GM12878 (cell line): ENCODE measurements at regions not wholly inside any gene's neighbourhood (a gene's known extent, or its start where the extent isn't known, plus 50 kb on each side); places are given as distances from the start of the nearest gene placed in this dataset.

Experiments
- ATAC-seq: fragments of 200-7000 bp; cut with Tn5 transposase; 3 replicates; pipeline ENCODE4 v1.9.1; 2020; ENCODE audit warnings: mild to moderate bottlenecking, moderate library complexity
- BruUV-seq: library from RNA; stranded (reverse); fragments of 400-500 nt; replicated peaks from 2 replicates; lab custom pipeline; 2021; lab: Mats Ljungman, UMichigan
- CTCF ChIA-PET: fragments of 300-600 bp; sonication (Branson Sonifier 250); formaldehyde crosslinking; extraction: SDS; loops from one replicate; lab custom pipeline; 2021; ENCODE audit warnings: inconsistent platforms; lab: Yijun Ruan, JAX
- POLR2A ChIA-PET: fragments of 350-600 bp; formaldehyde crosslinking; extraction: SDS; loops from one replicate; lab custom pipeline; 2021; ENCODE audit warnings: inconsistent platforms; lab: Charles Lee
- RAD21 ChIA-PET: fragments of 300-600 bp; sonication (Branson Sonifier 250); formaldehyde crosslinking; loops from one replicate; lab custom pipeline; 2023; ENCODE audit warnings: antibody characterized with exemption; ENCODE audit not compliant: unreplicated experiment; lab: Charles Lee
- SMC1A ChIA-PET: fragments of 300-600 bp; sonication (Branson Sonifier 250); formaldehyde crosslinking; loops from one replicate; lab custom pipeline; 2023; ENCODE audit not compliant: unreplicated experiment, uncharacterized antibody; lab: Charles Lee
- DNase-seq: peaks from one replicate; pipeline ENCODE4 v3.0.0-alpha.2; 2011; ENCODE audit warnings: low read depth, low spot score
- FAIRE-seq: peaks from 3 replicates; lab custom pipeline; 2011; peaks lifted over from hg19 to GRCh38; lab: Jason Lieb, UNC
- H2AFZ ChIP-seq: 2 replicates; pipeline ENCODE4 v1.6.0; 2011; ENCODE audit warnings: low read depth, low read length, control low read depth; ENCODE audit not compliant: control insufficient read depth
- H3K27ac ChIP-seq: 2 replicates; pipeline ENCODE4 v1.5.1; 2011; ENCODE audit warnings: control low read depth; ENCODE audit not compliant: control insufficient read depth, insufficient read depth
- H3K27me3 ChIP-seq, 2 experiments: replicated peaks in 1 of 2; 2 replicates each; pipeline versions ENCODE4 v1.6.0 to v1.6.1; 2011; ENCODE audit warnings: low read length in 1 of 2; ENCODE audit not compliant: control insufficient read depth in 2 of 2, insufficient read depth in 2 of 2
- H3K36me3 ChIP-seq, 2 experiments: 2 replicates each; pipeline ENCODE4 v1.5.1; 2011; ENCODE audit warnings: low read length in 1 of 2; ENCODE audit not compliant: control insufficient read depth in 2 of 2, insufficient read depth in 2 of 2
- H3K4me1 ChIP-seq: 2 replicates; pipeline ENCODE4 v1.6.1; 2011; ENCODE audit warnings: mild to moderate bottlenecking, low read length, moderate library complexity, mixed read lengths; ENCODE audit not compliant: control insufficient read depth, insufficient read depth
- H3K4me2 ChIP-seq: 2 replicates; pipeline ENCODE4 v1.6.0; 2011; ENCODE audit warnings: control low read depth; ENCODE audit not compliant: control insufficient read depth, insufficient read depth
- H3K4me3 ChIP-seq: fragments of 200-600 bp; sonication (generic); 2 replicates; pipeline ENCODE4 v1.5.1; 2016
- H3K79me2 ChIP-seq: 2 replicates; pipeline ENCODE4 v1.6.0; 2011; ENCODE audit warnings: low read length; ENCODE audit not compliant: control insufficient read depth, insufficient read depth
- H3K9ac ChIP-seq: 2 replicates; pipeline ENCODE4 v1.8.0; 2011; ENCODE audit warnings: low read length, control low read depth, mixed read lengths; ENCODE audit not compliant: control insufficient read depth, insufficient read depth
- H3K9me3 ChIP-seq: replicated peaks from 3 replicates; pipeline ENCODE4 v1.5.1; 2011; ENCODE audit warnings: mild to moderate bottlenecking, low read length; ENCODE audit not compliant: control insufficient read depth, insufficient read depth
- H4K20me1 ChIP-seq: 2 replicates; pipeline ENCODE4 v1.6.0; 2011; ENCODE audit not compliant: control insufficient read depth, insufficient read depth
- ASH2L ChIP-seq: fragments of 300-600, 200-600 bp; sonication (generic); IDR thresholded peaks from 2 replicates; pipeline ENCODE4 v1.6.1; 2017; ENCODE audit warnings: low read depth, mild to moderate bottlenecking, borderline replicate concordance
- ETV6 ChIP-seq, 2 experiments: fragments of 450-650 bp in 1 of 2; IDR thresholded peaks in 1 of 2; conservative IDR thresholded peaks in 1 of 2; 2 replicates each; pipeline ENCODE4 v1.6.1; 2014; ENCODE audit warnings: antibody characterized with exemption in 1 of 2, borderline replicate concordance in 1 of 2, low read depth in 1 of 2, mild to moderate bottlenecking in 1 of 2, moderate library complexity in 1 of 2
- IRF4 ChIP-seq: IDR thresholded peaks from 2 replicates; pipeline ENCODE4 v1.6.1; 2011; ENCODE audit warnings: low read depth, low read length
- NFXL1 ChIP-seq: fragments of 450-650 bp; IDR thresholded peaks from 2 replicates; pipeline ENCODE4 v1.6.1; 2017; ENCODE audit warnings: antibody characterized with exemption, mild to moderate bottlenecking, borderline replicate concordance
- NR2F1 ChIP-seq: fragments of 450-650 bp; conservative IDR thresholded peaks from 2 replicates; pipeline ENCODE4 v1.6.1; 2017; ENCODE audit warnings: mild to moderate bottlenecking
- SKIL ChIP-seq: fragments of 450-650 bp; IDR thresholded peaks from 2 replicates; pipeline ENCODE4 v1.6.1; 2017; ENCODE audit warnings: mild to moderate bottlenecking, low read depth, inconsistent platforms; ENCODE audit not compliant: poor library complexity, severe bottlenecking
- WGBS: methylation state at CpG from one replicate; pipeline ENCODE4 v1.1.6; 2016; ENCODE audit warnings: low lambda C conversion rate; ENCODE audit not compliant: insufficient replicate concordance, insufficient coverage; ENCODE audit errors: missing lambda C conversion rate; 5-methylcytosine and 5-hydroxymethylcytosine counted together
- in situ Hi-C: fragments of 300-500 bp; cut with MboI; formaldehyde crosslinking; loops from 9 replicates; pipeline ENCODE4 v1.14.3; 2018; ENCODE audit warnings: mixed read lengths
- intact Hi-C: fragments of 100-400 bp; cut with micrococcal nuclease; formaldehyde crosslinking; loops from one replicate; pipeline ENCODE4 v1.14.2; 2022; ENCODE audit not compliant: unreplicated experiment

- RAD21 ChIA-PET: interaction anchor here (0.9 kb wide), 1 partner anchor 56 kb away, joined by 3 read pairs; no protein-coding TSS in a partner anchor
- POLR2A ChIA-PET: no interaction called here
- DNase-seq (no peak), ATAC-seq (no peak), FAIRE-seq (no peak)
- TF ChIP-seq NFXL1 (no peak), NR2F1 (no peak), SKIL (no peak), ETV6 (conservative IDR thresholded peaks at IDR 0.05 in 1 of 2, IDR thresholded peaks at IDR 0.05 in 1 of 2; ENCODE audit: borderline replicate concordance in 1 of 2, low read depth in 1 of 2) (no peak), IRF4 (no peak), ASH2L (no peak)
- Histone ChIP-seq H3K36me3 (no peaks in the 10 kb centered on the region), H3K9me3 (no peaks in the 10 kb centered on the region), H4K20me1 (no peaks in the 10 kb centered on the region), H3K4me3 (no peak overlapping the region), H3K9ac (no peak overlapping the region), H3K4me2 (no peak overlapping the region), H3K27me3 (no peaks in the 10 kb centered on the region), H3K27ac (no peak overlapping the region), H3K4me1 (peaks cover 7% of the 10 kb centered on the region; the same call in 1 of the 2 replicates), H3K79me2 (no peaks in the 10 kb centered on the region), H2AFZ (no peak overlapping the region)
- intact Hi-C loops (loop anchor here (10.0 kb wide), 1 partner anchor 57 kb away; no protein-coding TSS in a partner anchor), in situ Hi-C loops (no loop called here)
- BruUV-seq: no TSS peak
- CTCF ChIA-PET: interaction anchor here (1.5 kb wide), 1 partner anchor 10 kb away, joined by 3 read pairs; no protein-coding TSS in a partner anchor
- 67% methylated on average over 6 of the region's 6 CpGs for WGBS
- SMC1A ChIA-PET: interaction anchor here (1.0 to 4.2 kb wide), 9 partner anchors 9 to 41 kb away, joined by 3 to 19 read pairs (median 4); no protein-coding TSS in a partner anchor
Measured at GRCh38 chr3:124627501-124627908, 102.7 kb upstream of the UMPS start.
